ENCODE measurements at regions not wholly inside any gene's neighbourhood (a gene's known extent, or its start where the extent isn't known, plus 50 kb on each side); places are given as distances from the start of the nearest gene placed in this dataset.
A peak's percentile ranks its signal among the peaks of the same experiment; 100 is the strongest.

DNA sequence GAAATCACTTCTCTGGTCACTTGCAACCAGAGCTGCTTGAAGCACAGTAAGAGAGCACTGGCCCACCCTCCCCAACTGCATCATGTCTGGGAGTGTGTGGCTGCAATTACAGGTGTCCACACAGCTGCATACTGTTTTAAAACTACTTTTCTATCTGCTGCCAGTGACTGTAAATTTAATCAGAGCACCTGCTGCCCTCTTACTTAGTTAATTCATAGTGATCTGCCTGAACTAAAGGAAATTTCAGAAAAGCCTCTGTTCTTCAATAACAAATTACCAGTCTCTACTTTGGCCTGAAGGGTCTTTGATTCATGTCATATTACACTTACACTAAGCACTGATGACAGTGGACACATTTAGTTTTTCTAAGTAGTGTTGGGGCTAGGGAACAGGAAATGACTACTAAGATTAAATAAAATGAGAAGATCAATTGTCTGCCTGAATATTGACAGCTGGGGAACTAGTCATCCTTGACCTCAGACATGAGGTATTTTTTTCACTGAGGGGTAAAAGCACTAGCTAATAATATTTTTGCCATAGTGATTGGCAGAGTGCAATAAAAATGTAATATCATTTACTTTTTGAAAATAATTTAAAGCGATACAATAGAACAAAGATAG lies 788.9 kb upstream of the GRAMD2B start:
- intact Hi-C loops (cut with micrococcal nuclease; ENCODE audit: unreplicated experiment) (no loop called here), in situ Hi-C loops (cut with HindIII; ENCODE audit: low pct_unique_long_range_greater_than_20kb, low sequenced_read_pairs) (no loop called here)
- H3K4me1 ChIP-seq (ENCODE audit: control insufficient read depth, insufficient read depth, low read length) = no peaks in the 10 kb centered on the region
- ChIA-PET POLR2A (no interaction called here), CTCF (interaction anchor here (0.6 kb wide), 1 partner anchor 263 kb away, joined by 3 read pairs; no protein-coding TSS in a partner anchor)
- H3K9me3 ChIP-seq (ENCODE audit: control insufficient read depth, insufficient read depth, low read depth, low read length) = no peaks in the 10 kb centered on the region
- no peak overlapping the region for H3K4me3 ChIP-seq (ENCODE audit: low read depth in 2 of 2, low read length in 2 of 2)
- TF ChIP-seq, protein P1, sequence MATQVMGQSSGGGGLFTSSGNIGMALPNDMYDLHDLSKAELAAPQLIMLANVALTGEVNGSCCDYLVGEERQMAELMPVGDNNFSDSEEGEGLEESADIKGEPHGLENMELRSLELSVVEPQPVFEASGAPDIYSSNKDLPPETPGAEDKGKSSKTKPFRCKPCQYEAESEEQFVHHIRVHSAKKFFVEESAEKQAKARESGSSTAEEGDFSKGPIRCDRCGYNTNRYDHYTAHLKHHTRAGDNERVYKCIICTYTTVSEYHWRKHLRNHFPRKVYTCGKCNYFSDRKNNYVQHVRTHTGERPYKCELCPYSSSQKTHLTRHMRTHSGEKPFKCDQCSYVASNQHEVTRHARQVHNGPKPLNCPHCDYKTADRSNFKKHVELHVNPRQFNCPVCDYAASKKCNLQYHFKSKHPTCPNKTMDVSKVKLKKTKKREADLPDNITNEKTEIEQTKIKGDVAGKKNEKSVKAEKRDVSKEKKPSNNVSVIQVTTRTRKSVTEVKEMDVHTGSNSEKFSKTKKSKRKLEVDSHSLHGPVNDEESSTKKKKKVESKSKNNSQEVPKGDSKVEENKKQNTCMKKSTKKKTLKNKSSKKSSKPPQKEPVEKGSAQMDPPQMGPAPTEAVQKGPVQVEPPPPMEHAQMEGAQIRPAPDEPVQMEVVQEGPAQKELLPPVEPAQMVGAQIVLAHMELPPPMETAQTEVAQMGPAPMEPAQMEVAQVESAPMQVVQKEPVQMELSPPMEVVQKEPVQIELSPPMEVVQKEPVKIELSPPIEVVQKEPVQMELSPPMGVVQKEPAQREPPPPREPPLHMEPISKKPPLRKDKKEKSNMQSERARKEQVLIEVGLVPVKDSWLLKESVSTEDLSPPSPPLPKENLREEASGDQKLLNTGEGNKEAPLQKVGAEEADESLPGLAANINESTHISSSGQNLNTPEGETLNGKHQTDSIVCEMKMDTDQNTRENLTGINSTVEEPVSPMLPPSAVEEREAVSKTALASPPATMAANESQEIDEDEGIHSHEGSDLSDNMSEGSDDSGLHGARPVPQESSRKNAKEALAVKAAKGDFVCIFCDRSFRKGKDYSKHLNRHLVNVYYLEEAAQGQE (IDR thresholded peaks at IDR 0.05; ENCODE audit: insufficient read depth in 1 of 2, low read depth in 2 of 2, low read length in 1 of 2) = no peak
- TF ChIP-seq POLR2AphosphoS5 (IDR thresholded peaks at IDR 0.05; ENCODE audit: low read depth, low read length) (no peak), TCF7L2 (IDR thresholded peaks at IDR 0.05; ENCODE audit: low read depth, low read length) (no peak), SIN3A (IDR thresholded peaks at IDR 0.05; ENCODE audit: borderline replicate concordance, insufficient read depth, low read depth, low read length) (no peak)
- TF ChIP-seq, protein P2, sequence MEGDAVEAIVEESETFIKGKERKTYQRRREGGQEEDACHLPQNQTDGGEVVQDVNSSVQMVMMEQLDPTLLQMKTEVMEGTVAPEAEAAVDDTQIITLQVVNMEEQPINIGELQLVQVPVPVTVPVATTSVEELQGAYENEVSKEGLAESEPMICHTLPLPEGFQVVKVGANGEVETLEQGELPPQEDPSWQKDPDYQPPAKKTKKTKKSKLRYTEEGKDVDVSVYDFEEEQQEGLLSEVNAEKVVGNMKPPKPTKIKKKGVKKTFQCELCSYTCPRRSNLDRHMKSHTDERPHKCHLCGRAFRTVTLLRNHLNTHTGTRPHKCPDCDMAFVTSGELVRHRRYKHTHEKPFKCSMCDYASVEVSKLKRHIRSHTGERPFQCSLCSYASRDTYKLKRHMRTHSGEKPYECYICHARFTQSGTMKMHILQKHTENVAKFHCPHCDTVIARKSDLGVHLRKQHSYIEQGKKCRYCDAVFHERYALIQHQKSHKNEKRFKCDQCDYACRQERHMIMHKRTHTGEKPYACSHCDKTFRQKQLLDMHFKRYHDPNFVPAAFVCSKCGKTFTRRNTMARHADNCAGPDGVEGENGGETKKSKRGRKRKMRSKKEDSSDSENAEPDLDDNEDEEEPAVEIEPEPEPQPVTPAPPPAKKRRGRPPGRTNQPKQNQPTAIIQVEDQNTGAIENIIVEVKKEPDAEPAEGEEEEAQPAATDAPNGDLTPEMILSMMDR (IDR thresholded peaks at IDR 0.05) = no peak
- no peak for DNase-seq (ENCODE audit: low read depth, low spot score)
- BruUV-seq (replicated peaks) = no TSS peak
- H3K27me3 ChIP-seq (ENCODE audit: control insufficient read depth, insufficient read depth, low read length) = no peaks in the 10 kb centered on the region
- H3K36me3 ChIP-seq (ENCODE audit: control insufficient read depth, insufficient read depth, low read length) = no peaks in the 10 kb centered on the region
- no peak for ATAC-seq
- H3K27ac ChIP-seq (ENCODE audit: low read length) = no peak overlapping the region; the same call in 1 of the 2 replicates

DNA sequence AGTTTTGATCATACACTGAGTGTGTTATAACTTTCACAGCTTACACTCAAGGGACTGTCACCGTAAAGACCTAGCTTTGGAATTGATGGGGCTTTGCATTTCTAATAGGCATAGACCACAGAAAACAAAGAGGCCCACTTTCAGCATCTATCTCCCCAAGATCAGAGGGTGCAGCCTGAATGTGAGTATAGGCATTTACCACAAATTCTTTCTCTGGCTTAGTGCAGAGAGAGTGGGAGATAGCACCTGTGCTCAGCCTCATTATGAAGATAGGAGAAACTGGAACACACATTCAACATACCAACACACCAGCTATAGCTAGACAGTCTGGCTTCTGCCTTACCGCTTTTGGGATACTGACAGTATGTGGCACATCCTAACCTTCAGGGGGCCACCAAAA lies 783.4 kb upstream of the GRAMD2B start:
- peaks cover 8% of the 10 kb centered on the region; the same call in 1 of the 2 replicates for H3K9me3 ChIP-seq (ENCODE audit: control insufficient read depth, insufficient read depth, low read depth, low read length)
- no peaks in the 10 kb centered on the region for H3K27me3 ChIP-seq (ENCODE audit: control insufficient read depth, insufficient read depth, low read length)
- ATAC-seq (no peak), DNase-seq (ENCODE audit: low read depth, low spot score) (no peak)
- H3K36me3 ChIP-seq (ENCODE audit: control insufficient read depth, insufficient read depth, low read length) = no peaks in the 10 kb centered on the region
- H3K27ac ChIP-seq (ENCODE audit: low read length) = peak overlapping the region; percentile 42; the same call in 1 of the 2 replicates
- TF ChIP-seq POLR2AphosphoS5 (IDR thresholded peaks at IDR 0.05; ENCODE audit: low read depth, low read length) (no peak), TCF7L2 (IDR thresholded peaks at IDR 0.05; ENCODE audit: low read depth, low read length) (no peak), SIN3A (IDR thresholded peaks at IDR 0.05; ENCODE audit: borderline replicate concordance, insufficient read depth, low read depth, low read length) (no peak)
- TF ChIP-seq, protein P1 (IDR thresholded peaks at IDR 0.05; ENCODE audit: insufficient read depth in 1 of 2, low read depth in 2 of 2, low read length in 1 of 2) = no peak
- TF ChIP-seq, protein P2 (IDR thresholded peaks at IDR 0.05) = no peak
- ChIA-PET POLR2A (no interaction called here), CTCF (no interaction called here)
- intact Hi-C loops (cut with micrococcal nuclease; ENCODE audit: unreplicated experiment) (no loop called here), in situ Hi-C loops (cut with HindIII; ENCODE audit: low pct_unique_long_range_greater_than_20kb, low sequenced_read_pairs) (no loop called here)
- no peaks in the 10 kb centered on the region for H3K4me1 ChIP-seq (ENCODE audit: control insufficient read depth, insufficient read depth, low read length)
- no peak overlapping the region for H3K4me3 ChIP-seq (ENCODE audit: low read depth in 2 of 2, low read length in 2 of 2)
- BruUV-seq (replicated peaks) = no TSS peak
